Kidney (tissue), 13 donors: ENCODE measurements at regions not wholly inside any gene's neighbourhood (a gene's known extent, or its start where the extent isn't known, plus 50 kb on each side); places are given as distances from the start of the nearest gene placed in this dataset.

ENCODE experiments used
- DNase-seq, 5 donors: peaks; one replicate each; pipeline ENCODE4 v3.0.0-alpha.2; 2013 to 2020
- FAIRE-seq: peaks from 2 replicates; lab custom pipeline; 2012; peaks lifted over from hg19 to GRCh38; lab: Jason Lieb, UNC
- H3K27ac ChIP-seq, 2 donors: one replicate each; pipeline ENCODE4 v1.7.0; 2013; ENCODE audit warnings: low read depth in 2 of 2, low read length in 2 of 2, inconsistent platforms in 1 of 2
- H3K27me3 ChIP-seq: one replicate; pipeline ENCODE4 v1.7.1; 2013; ENCODE audit warnings: low read length, inconsistent platforms; ENCODE audit not compliant: control insufficient read depth, insufficient read depth
- H3K36me3 ChIP-seq, 3 donors: one replicate each; pipeline versions ENCODE4 v1.7.0 to v1.7.1; 2013; ENCODE audit warnings: low read length in 3 of 3, control low read depth in 1 of 3, inconsistent platforms in 1 of 3; ENCODE audit not compliant: insufficient read depth in 3 of 3, control insufficient read depth in 2 of 3
- H3K4me1 ChIP-seq, 3 donors: one replicate each; pipeline versions ENCODE4 v1.7.0 to v1.7.1; 2013; ENCODE audit warnings: low read length in 3 of 3, inconsistent platforms in 1 of 3, low read depth in 1 of 3; ENCODE audit not compliant: control insufficient read depth in 2 of 3, insufficient read depth in 2 of 3
- H3K4me3 ChIP-seq, 3 donors: one replicate each; pipeline versions ENCODE4 v1.7.0 to v1.8.1; 2013; ENCODE audit warnings: low read length in 3 of 3, control low read depth in 1 of 3, inconsistent platforms in 1 of 3
- H3K9ac ChIP-seq, 3 donors: one replicate each; pipeline versions ENCODE4 v1.7.0 to v1.7.1; 2013; ENCODE audit warnings: low read length in 3 of 3, control low read depth in 1 of 3, inconsistent platforms in 1 of 3
- H3K9me3 ChIP-seq, 3 donors: one replicate each; pipeline versions ENCODE4 v1.7.0 to v1.7.1; 2013; ENCODE audit warnings: low read length in 3 of 3, control low read depth in 1 of 3, inconsistent platforms in 1 of 3; ENCODE audit not compliant: control insufficient read depth in 2 of 3, insufficient read depth in 1 of 3
- CTCF ChIP-seq: IDR thresholded peaks from 3 replicates; pipeline ENCODE4 v1.5.1; 2012; ENCODE audit warnings: mild to moderate bottlenecking, moderate library complexity, borderline replicate concordance; ENCODE audit not compliant: insufficient read depth; ENCODE audit errors: extremely low read depth
- intact Hi-C: fragments of 100-400 bp; cut with DNase I; formaldehyde crosslinking; loops from one replicate; pipeline ENCODE4 v1.11.1; 2022
- donor health status: control.
- donor health status: control.
- donor health status: control.
- donor health status: control.
- donor health status: control.
- donor health status: DM: yes; HTN: yes; CAD: no.
- donor health status: Normal renal cell carcinoma (clear cell type).

DNA sequence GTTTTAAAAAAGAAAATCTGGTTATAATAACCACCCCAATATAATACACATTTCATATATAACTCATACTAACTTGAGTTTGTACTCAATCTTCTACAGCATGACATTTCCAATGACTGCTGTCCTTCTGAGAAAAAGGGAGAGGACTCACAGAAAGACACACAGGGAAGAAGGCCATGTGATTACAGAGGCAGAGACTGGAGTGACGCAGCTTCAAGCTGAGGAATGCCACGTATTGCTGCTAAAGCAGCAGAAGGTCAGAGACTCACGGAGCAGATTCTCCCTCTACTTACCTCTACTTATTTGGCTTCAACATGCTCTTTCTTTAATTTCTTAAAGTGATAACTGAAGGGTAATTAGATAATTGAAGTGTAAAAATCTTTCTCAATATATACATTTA, 753.5 kb upstream of the PKDCC start:
- Histone ChIP-seq H3K27me3 (no peaks in the 10 kb centered on the region), H3K4me3 (no peak overlapping the region), H3K9ac (no peak overlapping the region), H3K27ac (no peak overlapping the region), H3K9me3 (no peaks in the 10 kb centered on the region), H3K4me1 (no peaks in the 10 kb centered on the region), H3K36me3 (no peaks in the 10 kb centered on the region)
- DNase-seq (peak in 1 of 5 donors; percentile 13), FAIRE-seq (no peak)
- intact Hi-C loops = no loop called here
- TF ChIP-seq CTCF = no peak

DNA sequence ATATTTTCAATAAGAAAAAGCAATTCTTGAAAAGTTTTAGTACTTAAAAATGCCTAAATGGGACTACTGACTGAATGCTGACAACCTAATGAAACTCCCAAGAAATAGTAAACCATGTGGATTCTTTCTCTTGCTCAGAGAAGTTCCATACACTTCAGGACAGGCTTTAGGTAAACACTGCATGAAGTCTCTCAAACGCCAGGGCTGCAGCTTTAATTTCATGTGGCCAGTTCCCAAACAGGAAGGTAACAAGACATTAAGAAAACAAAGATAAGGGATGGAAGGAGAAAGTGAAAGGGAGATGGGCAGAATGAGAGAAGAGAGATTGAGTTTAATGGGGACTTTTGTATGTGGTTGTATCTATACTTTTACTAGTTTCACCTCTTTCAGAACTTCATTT, 734.7 kb upstream of the PKDCC start:
- Histone ChIP-seq H3K4me1 (no peaks in the 10 kb centered on the region), H3K9me3 (no peaks in the 10 kb centered on the region), H3K27ac (no peak overlapping the region), H3K36me3 (no peaks in the 10 kb centered on the region), H3K4me3 (no peak overlapping the region), H3K9ac (no peak overlapping the region), H3K27me3 (no peaks in the 10 kb centered on the region)
- DNase-seq = peak in 2 of 5 donors; percentile 34 to 54
- no peak for TF ChIP-seq CTCF
- FAIRE-seq = no peak
- intact Hi-C loops = no loop called here

GRCh38 chr2:41314511-41315070, 733.2 kb upstream of the PKDCC start:
- no peak overlapping the region for H3K27ac ChIP-seq
- no peak for FAIRE-seq
- H3K36me3 ChIP-seq = no peaks in the 10 kb centered on the region
- intact Hi-C loops = no loop called here
- no peaks in the 10 kb centered on the region for H3K27me3 ChIP-seq
- no peak overlapping the region for H3K9ac ChIP-seq
- no peak for TF ChIP-seq CTCF
- no peaks in the 10 kb centered on the region for H3K9me3 ChIP-seq
- no peaks in the 10 kb centered on the region for H3K4me1 ChIP-seq
- DNase-seq = peak in 2 of 5 donors; percentile 52 to 86
- no peak overlapping the region for H3K4me3 ChIP-seq

GRCh38 chr2:41319437-41319836, 728.4 kb upstream of the PKDCC start:
- Histone ChIP-seq H3K9ac (no peak overlapping the region), H3K27me3 (no peaks in the 10 kb centered on the region), H3K4me3 (no peak overlapping the region), H3K9me3 (no peaks in the 10 kb centered on the region), H3K27ac (no peak overlapping the region), H3K36me3 (no peaks in the 10 kb centered on the region), H3K4me1 (no peaks in the 10 kb centered on the region)
- DNase-seq (no peak), FAIRE-seq (no peak)
- intact Hi-C loops = no loop called here
- no peak for TF ChIP-seq CTCF
